ENCODE measurements at regions not wholly inside any gene's neighbourhood (a gene's known extent, or its start where the extent isn't known, plus 50 kb on each side); places are given as distances from the start of the nearest gene placed in this dataset.

DNA sequence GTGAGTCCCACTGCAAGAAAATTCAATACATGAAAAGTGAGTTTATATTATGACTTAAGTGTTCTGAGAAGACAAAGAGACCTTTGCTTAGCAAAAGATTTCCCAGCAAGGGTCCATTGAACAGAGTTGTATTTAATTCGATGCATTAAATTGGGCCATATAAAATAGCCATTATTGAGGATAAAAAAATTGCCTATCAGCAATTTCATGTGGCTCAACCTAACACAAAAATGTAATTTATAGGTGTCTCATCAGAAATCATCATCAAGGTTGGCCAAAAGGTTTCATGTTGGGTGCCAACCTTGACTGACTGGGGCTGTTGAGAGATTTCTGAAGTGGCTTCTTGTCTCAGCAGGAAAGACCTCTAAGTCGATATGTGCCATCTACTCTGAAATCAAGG, 84.8 kb upstream of the TOX3 start:
- TF ChIP-seq, protein P1, sequence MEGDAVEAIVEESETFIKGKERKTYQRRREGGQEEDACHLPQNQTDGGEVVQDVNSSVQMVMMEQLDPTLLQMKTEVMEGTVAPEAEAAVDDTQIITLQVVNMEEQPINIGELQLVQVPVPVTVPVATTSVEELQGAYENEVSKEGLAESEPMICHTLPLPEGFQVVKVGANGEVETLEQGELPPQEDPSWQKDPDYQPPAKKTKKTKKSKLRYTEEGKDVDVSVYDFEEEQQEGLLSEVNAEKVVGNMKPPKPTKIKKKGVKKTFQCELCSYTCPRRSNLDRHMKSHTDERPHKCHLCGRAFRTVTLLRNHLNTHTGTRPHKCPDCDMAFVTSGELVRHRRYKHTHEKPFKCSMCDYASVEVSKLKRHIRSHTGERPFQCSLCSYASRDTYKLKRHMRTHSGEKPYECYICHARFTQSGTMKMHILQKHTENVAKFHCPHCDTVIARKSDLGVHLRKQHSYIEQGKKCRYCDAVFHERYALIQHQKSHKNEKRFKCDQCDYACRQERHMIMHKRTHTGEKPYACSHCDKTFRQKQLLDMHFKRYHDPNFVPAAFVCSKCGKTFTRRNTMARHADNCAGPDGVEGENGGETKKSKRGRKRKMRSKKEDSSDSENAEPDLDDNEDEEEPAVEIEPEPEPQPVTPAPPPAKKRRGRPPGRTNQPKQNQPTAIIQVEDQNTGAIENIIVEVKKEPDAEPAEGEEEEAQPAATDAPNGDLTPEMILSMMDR (IDR thresholded peaks at IDR 0.05) = no peak
- TF ChIP-seq ZFX (IDR thresholded peaks at IDR 0.05; ENCODE audit: borderline replicate concordance) = no peak
